ENCODE measurements at regions not wholly inside any gene's neighbourhood (a gene's known extent, or its start where the extent isn't known, plus 50 kb on each side); places are given as distances from the start of the nearest gene placed in this dataset.

DNA sequence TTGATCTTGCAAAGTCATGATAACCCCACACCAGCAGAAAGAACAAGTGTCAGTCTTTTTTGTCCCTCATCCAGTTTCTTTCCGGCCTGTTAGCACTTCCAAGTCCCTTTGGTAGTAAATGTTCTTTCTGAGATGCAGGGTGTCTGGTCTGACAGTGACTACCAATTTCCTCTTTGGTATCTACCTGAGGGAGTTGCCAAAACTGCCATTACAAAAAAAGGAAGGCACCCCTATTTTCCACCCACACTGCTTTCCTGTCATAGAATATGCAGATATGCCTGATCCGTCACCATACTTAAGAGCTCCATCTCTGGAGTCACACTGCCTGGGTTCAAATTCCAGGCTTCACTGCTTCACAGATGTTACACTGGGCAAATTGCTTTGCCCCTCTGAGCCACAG, 72.4 kb downstream of the ZNF281 start:
- TF ChIP-seq, protein P1, sequence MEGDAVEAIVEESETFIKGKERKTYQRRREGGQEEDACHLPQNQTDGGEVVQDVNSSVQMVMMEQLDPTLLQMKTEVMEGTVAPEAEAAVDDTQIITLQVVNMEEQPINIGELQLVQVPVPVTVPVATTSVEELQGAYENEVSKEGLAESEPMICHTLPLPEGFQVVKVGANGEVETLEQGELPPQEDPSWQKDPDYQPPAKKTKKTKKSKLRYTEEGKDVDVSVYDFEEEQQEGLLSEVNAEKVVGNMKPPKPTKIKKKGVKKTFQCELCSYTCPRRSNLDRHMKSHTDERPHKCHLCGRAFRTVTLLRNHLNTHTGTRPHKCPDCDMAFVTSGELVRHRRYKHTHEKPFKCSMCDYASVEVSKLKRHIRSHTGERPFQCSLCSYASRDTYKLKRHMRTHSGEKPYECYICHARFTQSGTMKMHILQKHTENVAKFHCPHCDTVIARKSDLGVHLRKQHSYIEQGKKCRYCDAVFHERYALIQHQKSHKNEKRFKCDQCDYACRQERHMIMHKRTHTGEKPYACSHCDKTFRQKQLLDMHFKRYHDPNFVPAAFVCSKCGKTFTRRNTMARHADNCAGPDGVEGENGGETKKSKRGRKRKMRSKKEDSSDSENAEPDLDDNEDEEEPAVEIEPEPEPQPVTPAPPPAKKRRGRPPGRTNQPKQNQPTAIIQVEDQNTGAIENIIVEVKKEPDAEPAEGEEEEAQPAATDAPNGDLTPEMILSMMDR (IDR thresholded peaks at IDR 0.05): no peak
- TF ChIP-seq POLR2A (IDR thresholded peaks at IDR 0.05): no peak

Data from uterus (tissue), 2 donors.